OCI-LY3 (cell line): ENCODE measurements at regions not wholly inside any gene's neighbourhood (a gene's known extent, or its start where the extent isn't known, plus 50 kb on each side); places are given as distances from the start of the nearest gene placed in this dataset.

ENCODE experiments used
- CTCF ChIP-seq: fragments of 200-600, 300-600 bp; sonication (generic); IDR thresholded peaks from 2 replicates; pipeline ENCODE4 v1.5.1; 2014; ENCODE audit warnings: antibody characterized with exemption, low read length, low read depth
- EZH2phosphoT487 ChIP-seq: fragments of 200-600 bp; shearing (Covaris generic); IDR thresholded peaks from 2 replicates; pipeline ENCODE4 v1.6.1; 2018; ENCODE audit warnings: antibody characterized with exemption, mixed run types, low read depth

GRCh38 chr21:15531986-15532385, 197.8 kb upstream of the USP25 start:
- TF ChIP-seq CTCF (no peak), EZH2phosphoT487 (no peak)
